Amniotic epithelial cell (primary cell): ENCODE measurements at regions not wholly inside any gene's neighbourhood (a gene's known extent, or its start where the extent isn't known, plus 50 kb on each side); places are given as distances from the start of the nearest gene placed in this dataset.
"Not testable (repeated sequence)": the region's sequence is repeated elsewhere in the genome, so short reads cannot be mapped to it uniquely, and the experiment has no call there.

ENCODE experiments used
- DNase-seq: peaks from one replicate; pipeline ENCODE4 v3.0.0-alpha.2; 2010; ENCODE audit warnings: low read depth

DNA sequence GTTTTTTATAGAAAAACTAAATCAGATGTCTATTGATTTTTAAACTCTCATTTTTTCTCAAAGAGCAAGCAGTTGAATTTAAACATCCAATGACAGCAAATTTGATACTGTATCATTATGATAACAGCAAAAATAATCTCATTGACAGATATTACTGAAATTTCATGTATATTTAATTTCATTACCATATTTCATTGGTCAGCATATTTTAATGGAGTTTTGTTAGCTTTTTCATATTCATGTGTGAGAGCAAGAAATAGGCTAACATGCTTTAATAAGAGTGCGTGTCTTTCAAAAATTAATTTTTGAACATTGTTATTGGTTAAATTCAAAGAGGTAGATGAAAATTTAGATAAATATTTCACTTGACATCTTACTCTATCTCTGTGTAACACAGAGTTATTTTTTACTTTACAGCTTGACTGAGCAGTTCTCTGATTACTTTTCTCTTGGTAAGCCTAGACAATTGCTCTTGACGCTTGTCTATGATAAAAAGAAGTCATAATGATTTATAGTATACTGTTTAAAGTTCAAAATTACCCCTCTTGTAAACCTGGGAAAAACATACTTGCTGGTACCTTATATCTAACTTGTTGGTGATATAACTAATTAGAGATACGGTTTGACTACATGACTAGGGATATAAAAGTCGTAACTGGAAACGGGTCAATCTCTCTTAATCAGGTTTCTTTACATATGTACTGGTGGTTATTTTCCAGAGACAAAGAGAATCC, 732.3 kb upstream of the NCAM2 start:
- DNase-seq = no peak

DNA sequence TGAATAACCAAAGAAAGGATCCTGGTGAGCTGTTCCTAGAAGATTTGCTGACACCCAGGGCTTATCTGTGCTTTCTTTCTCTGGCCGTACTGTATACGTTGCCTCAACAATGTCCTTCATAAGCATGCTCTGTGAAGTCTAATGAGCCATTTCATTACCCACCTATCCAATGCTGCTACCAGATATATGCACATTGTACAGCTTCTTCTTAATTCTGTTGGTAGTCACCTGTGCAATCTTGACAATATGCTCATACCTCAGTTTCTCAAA, 731.8 kb upstream of the NCAM2 start:
- DNase-seq = no peak

DNA sequence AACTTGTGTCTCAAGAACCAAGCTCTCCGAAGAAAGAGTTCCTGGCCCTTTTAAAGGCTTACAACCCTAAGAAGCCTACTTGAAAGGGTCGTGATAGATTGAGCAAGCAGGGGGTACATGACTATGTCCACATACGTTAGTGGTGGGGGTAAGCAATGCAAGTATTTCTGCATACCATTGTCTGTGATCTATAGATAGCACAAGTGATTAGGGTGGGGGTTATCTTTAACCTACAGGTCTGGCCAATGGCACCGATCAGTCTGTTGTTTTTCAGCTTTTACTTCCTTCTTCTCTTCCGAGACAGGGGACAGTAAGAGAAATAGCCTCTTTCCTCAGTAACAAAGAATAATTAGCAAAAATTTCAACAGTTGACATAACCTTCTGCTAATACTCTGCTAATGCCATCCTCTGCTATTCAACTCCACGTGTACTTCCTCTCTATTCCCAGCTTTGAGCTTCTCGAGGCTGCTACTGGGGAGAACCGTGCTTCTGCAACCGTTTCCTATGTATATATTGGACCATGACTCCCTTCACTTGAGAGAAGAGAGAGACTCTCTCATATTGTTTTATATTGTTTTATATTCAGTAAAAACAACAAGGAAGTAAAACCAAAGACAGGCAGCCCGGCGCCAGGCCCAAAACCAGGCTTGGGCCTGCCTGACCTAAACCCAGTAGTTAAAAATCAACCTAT, 727.7 kb upstream of the NCAM2 start:
- no peak for DNase-seq

DNA sequence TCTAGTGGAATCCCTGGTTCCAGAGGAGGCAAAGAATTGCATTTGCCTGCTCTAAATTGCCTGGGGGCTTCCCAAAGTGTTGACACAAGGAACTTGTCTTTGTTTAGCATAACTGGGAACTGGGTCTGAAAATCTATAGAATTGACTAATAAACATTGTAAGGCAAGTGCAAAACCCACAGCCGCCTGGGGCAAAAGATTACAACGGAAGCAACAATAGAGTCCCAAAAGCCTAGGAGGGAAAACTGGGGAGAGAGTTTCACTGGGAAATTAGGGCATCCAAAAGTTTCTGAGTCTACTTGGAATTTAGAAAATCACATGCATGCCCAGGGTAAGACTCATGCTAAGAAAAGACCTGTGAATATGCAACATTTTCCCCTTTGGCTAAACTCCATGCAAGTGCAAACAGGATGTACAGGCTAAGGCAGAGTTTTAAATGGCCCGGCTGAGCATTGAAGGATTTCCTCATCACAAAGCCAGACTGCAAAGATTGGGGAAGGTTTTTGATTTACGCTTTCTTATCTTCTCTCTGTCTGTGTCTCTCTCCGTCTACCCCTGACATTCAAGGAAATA, 725.3 kb upstream of the NCAM2 start:
- no peak for DNase-seq

DNA sequence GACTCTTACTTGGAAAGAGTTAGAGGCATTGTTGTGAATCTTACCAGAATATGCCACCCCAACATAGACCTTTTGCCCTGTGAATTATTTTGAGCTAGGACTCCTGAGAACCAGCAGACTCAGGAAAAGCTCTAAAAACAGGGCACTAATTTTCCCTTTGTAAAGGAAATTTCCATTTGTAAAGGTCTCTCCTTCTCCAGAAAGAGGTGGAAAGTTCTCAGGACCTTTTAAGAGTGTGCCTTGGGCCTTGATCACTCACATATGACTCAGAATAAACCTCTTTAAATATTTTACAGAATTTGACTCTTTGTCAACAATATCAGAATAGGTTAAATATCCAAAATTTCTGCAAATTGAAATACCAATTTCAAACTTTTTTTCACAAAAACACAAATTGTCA, 721.8 kb upstream of the NCAM2 start:
- DNase-seq = no peak

DNA sequence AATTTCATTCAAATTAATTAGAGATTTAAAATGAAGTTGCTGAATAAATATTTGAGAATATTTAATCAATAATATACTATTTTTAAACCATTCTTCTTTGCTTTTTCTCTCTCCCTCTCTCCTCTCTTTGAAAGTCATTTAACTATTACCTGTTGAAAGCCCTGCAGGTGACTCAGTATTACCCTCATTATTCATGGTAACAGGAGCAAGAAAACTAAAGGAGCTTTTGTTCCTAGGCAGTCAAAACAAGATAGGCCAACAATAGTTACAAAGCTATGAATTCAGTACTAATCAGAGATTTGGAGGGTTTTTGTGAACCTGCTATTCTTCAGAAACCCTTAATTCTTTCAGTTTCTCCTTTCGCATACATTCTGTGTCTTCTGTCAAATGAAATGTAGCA, 721.3 kb upstream of the NCAM2 start:
- no peak for DNase-seq

DNA sequence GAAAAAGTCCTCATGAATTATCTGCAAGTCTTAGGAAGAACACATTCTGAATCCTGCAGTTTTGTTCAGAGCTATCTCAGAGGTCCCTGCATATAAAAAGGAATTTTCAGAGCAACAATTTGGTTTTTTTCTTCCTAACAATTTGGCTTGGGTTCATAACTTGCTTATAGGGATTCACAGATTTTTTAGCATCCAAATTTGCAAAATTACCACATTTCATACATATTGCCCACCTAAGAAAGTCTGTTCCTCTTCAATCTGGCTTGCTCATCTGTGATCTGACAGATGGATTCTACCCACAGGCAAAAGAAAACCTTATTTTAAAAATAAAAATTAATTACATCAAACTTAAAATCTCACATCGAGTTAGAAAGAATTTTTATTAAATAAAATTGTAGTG, 714.4 kb upstream of the NCAM2 start:
- DNase-seq = no peak

DNA sequence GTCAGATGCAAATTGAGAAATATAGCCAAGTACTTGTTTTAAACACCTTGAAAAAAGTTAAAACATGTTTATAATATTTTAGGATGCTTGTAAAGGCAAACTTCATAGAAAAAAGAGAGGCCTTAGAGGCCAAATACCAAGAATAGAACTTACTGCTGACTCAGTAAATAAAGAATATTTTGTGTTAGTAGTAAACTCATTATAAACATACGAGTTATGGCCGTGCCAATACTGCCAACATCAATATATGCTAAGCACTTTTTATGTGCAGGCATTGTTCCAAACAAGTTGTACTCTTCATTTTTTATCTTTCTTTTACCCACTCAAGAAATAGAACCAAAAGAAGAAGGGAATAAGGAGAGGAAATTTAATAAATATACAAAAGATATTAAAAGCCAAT, 705.9 kb upstream of the NCAM2 start:
- no peak for DNase-seq

DNA sequence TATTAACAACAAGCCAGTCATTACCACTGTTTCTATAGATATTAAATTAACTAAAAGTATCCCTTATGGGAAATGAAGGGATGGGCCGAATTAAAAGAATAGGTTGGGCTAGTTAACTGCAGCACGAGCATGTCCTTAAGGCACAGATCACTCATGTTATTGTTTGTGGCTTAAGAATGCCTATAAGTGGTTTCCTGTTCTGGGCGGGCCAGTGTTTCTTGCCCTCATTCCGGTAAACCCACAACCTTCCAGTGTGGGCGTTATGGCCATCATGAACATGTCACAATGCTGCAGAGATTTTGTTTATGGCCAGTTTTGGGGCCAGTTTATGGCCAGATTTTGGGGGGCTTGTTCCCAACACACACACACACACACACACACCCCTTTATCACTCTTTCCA, 705.4 kb upstream of the NCAM2 start:
- not testable (repeated sequence) for DNase-seq

DNA sequence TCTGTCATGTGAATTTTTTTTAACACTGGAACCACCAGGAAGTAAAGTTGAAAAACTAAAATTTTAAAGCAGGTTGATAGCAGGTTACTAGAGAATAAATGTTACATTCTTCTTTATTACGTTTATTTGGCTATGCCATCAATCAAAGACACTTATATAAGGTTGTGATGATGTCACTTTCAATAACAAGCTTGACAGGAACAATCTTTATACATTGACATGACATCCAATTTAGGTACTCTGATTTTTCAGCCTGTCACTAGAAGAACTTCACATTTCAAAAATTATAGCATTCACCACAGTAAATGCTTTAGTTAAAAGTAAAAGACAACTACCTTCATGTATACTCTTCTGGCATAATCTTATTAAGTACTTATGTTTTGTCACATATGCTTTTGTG, 696.8 kb upstream of the NCAM2 start:
- DNase-seq = no peak

DNA sequence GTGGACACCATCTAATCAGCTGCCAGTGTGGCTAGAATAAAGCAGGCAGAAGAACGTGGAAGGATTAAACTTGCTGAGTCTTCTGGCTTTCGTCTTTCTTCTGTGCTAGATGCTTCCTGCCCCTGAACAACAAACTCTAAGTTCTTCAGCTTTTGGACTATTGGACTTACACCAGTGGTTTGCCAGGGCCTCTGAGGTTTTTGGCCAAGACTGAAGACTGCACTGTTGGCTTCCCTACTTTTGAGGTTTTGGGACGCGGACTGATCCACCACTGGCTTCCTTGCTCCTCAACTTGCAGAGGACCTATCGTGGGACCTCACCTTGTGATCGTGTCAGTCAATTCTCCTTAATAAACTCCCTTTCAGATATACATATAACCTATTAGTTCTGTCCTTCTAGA, 696.1 kb upstream of the NCAM2 start:
- DNase-seq = no peak

DNA sequence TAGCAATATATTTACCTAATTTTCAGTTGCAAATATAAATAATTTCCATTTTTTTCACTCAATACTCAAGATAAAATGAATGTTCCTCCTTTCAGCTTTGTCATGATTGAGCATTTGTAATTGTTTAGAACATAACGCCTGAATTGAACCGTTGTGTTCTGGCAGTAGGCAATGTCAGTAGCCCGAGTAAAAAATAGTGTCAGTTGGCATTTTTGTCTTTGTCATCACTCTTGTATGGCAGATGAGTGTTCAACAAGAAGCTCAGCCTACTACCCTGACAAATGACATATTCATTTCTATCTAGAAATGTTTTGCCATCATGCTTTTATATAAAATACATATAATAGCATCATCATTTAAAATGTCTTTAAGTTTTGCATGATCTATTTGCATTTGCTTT, 691.4 kb upstream of the NCAM2 start:
- DNase-seq = no peak

DNA sequence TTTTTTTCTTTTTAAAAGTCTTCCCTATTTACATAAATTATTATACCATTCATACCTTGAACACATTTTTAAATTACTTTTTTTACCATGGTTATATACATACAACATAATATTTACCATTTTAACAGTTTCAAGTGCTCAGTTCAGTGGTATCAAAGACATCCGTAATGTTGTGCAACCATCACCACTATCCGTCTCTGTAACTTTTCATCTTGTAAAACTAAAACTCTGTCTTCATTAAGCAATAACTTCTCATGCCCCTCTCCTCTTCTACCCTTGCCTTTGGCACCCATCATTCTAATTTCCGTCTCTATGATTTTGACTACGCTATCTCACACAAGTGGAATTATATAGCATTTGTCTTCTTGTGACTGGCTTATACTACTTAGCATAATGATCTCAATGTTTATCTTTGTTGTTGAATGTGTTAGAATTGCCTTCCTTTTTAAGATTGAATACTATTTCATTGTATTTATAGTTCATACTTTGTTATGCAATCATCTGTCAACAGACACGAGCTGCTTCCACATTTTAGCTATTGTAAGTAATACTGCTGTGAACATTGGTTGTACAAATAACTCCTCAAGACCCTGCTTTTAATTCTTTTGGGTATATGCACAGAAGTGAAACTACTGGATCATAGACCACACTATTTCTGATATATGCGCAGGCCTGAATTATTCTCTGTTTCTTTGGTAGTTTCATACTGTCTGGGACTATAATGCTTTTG, 689.5 kb upstream of the NCAM2 start:
- no peak for DNase-seq

DNA sequence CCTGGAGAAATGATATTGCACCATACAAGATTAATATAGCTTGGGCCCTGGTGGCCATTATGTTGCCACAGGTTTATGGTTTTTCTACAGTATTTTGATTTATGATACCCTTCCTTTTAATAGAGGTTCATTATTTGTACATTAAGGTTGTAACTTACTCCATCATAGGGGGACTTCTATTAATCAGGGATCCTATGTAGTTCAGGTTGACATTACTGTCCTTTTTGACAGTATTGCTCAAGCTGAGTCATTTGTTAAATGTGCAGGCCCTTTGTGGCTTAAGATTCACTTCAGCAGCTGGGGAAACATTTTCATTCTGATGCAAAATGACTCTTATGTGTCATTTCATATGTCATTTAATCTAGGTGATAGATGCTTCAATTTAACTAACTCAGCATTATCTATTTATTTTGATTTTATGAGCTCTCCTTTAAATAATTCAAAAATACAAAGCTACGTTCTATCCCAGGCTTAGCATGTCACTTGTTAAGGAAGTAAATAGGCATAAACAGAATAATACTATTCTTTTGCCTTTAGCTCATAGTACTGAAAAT, 686.9 kb upstream of the NCAM2 start:
- DNase-seq = no peak

DNA sequence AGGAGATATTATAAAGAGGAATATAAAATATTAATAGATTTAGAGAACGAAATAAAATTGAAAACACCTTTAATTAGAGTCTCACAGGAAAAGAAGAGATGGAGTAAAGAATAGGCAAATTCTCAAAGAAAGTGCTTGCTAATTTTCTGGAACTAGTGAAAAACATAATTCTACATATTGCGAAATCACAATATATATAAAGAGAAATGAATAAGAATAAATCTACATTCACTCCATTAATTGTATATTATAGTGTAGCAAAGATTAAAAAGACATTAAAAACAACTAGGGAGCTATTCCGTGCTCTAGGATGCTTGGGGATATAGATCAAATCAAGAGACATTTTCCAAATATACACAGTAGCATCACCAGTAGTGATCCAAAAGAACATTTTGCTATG, 685.2 kb upstream of the NCAM2 start:
- no peak for DNase-seq

DNA sequence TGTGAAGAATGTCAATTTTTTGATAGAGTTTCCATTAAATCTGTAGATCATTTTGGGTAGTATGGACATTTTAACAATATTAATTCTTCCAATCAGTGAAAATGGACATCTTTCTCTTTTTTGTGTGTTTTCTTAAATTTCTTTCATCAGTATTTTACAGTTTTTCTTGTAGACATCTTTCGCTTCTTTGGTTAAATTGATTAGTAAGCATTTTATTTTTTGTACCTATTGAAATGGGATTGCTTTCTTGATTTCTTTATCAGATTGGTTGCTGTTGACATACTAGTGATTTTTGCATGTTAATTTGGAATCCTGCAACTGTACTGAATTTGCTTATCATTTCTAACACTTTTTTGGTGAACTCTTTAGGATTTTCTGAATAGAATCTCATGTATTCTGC, 683.2 kb upstream of the NCAM2 start:
- DNase-seq = no peak

DNA sequence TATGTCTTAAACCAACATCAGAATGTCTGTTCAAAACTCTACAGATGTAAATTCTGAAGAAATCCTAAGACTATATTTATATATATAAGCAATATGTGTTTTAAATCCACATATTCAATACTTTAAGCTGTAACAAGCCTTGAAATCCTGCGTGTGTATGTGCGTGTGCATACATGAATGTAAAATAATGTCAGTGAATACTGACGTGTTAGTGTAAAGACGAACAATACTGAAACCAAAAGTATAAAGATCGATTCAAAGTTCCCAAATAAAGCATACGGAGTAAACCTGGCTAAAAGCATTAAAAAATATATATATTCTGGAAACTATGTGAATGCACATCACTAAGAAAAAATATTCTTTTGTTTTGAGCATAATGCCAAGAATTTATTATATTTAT, 668.6 kb upstream of the NCAM2 start:
- DNase-seq = no peak

DNA sequence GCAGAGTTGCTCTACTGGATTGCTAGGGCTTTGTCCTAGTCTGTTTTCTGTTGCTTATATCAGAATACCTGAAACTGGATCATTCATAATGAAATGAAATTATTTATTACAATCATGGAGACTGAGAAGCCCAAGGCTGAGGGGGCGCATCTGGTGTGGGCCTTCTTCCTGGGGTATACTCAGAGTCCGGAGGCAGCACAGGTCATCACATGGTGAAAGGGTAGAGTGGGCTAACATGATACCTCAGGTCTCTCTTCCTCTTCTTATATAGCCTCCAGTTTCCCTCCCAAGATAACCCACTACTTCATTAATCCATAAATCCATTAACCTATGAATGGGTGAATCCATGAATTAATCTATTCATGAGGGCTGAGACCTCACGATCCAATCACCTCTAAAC, 667.6 kb upstream of the NCAM2 start:
- no peak for DNase-seq

DNA sequence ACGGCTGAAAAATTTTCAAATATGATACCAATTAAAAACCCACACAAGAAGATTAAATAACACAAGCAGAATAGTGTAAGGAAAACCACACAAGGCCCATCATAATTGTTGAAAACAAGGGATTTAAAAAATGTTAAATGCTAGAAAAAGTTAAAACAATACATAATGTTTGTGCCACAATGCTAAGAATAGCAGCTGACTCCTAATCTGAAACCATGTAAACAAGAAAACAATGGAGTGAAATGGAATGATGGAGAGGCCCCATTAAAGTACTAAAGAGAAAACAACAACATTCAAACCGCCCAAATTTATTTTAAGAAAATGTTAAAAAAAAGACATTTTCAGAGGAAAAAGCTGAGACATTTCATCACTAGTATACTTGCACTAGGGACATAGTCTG, 663.6 kb upstream of the NCAM2 start:
- no peak for DNase-seq

DNA sequence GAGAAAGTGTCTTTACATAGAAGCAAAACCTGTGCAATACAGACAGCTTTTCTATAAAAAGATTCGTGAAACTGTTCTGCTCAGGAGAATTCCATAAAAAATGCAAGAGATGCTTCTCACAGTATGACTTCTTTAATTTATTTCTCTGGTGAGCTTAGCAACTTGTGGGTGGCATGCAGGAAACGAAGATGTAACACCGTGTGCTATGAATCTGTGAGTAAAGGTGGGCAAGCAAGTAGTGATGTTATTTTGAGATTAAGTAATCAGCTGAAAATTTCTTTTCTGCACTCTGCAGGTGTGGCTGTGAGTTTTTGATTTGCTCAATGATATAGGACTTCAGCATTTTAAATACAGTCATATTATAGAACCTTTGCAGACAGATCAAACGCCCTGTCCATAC, 656.8 kb upstream of the NCAM2 start:
- no peak for DNase-seq

DNA sequence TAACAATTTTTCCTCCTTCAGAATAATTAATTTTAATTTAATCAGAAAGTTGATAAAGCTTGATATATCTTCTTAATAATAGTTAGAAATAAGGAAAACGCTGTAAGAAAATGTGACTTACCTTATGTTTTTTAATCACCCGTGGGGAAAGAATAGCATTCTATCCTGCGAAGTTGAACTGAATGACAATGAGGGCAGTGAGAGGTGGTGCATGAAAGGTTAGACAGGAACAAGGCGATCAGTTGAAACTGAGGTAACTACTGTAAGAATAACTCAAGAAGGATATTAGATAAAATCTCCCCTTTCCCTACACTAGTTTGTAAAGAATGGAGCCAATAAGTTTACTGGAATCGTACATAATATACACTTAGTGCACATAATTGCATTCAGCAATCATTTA, 655.0 kb upstream of the NCAM2 start:
- DNase-seq = no peak

DNA sequence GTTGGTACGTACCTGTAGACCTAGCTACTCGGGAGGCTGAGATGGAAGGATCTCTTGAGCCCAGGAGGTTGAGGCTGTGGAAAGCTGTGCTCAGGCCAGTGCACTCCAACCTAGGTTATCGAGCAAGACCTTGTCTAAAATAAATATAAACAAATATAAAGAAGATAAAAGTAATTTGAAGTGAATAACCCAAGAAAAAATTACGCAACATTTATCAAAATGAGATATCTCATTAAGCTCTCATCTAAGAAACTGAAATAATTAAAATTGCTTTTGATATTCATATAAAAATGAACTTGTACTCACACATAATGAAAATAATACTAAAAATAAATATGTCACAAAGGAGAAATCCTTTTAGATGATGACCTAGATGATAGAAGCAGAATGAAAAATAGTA, 647.1 kb upstream of the NCAM2 start:
- DNase-seq = no peak

DNA sequence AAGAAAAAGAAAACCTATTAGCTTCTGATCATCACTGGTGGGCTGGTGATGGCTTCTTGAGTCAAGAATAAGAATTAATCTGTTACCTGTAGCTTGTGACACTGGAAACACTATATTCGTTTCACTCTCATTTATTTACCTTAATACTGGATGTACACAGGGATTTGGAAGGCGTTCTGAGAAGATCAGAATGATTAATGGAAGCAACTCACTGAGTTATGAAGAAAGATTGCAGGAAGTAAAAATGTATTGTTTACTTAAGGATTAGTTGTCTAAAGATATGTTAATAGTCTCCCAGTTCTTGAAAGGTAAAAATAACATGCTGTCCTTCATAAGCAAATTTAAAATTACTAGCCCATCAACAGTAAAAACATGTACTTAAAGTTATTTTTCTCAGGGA, 644.9 kb upstream of the NCAM2 start:
- DNase-seq = no peak
